T-helper 2 cell treated with Interferon-gamma antibody and Interleukin-4, amounts not matched to agents 100 ng/mL and 5 ng/mL, for 36 hours (primary cell): ENCODE measurements at regions not wholly inside any gene's neighbourhood (a gene's known extent, or its start where the extent isn't known, plus 50 kb on each side); places are given as distances from the start of the nearest gene placed in this dataset.

Experiments
- intact Hi-C: fragments of 100-400 bp; cut with micrococcal nuclease; formaldehyde crosslinking; loops from one replicate; pipeline ENCODE4 v1.15.1; 2023

DNA sequence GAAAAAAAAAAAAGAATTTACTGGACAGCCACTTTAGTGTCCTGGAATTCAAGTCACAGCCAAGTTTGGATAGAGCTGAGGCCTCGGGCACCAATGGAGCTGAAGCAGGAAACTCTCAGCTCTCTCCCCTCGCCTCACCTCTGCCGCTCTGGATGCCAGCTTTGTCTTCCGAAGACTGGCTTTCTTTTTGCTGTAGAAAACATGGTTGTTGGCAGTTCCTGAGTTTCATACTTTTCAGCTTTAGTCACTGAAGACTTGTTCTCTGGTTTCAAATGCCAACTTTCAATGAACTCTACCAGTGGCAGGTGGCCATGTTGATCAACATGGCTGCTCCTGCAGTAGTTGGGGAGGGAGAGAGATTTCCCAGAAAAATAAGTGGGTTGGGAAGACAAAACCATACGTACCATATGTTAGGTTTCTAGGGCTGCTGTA lies 142.2 kb downstream of the SNX18 start:
- intact Hi-C loops, result no loop called here

DNA sequence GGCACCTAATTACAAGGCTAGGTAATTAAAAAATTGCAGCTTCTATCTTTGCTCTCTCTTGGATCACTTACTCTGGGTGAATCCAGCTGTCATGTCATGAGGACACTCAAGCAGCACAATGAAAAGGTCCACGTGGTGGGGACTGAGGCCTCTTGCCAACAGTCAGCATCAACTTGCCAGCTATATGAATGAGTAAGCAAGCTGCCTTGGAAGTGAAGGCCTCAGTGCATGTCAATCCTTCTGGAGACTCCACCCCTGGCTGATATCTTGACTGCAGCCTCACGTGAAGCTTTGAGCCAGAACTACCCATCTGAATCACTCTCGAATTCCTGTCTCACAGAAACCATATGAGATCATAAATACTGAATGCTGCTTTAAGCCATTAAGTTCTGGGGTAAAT lies 140.5 kb downstream of the SNX18 start:
- intact Hi-C loops, result no loop called here

DNA sequence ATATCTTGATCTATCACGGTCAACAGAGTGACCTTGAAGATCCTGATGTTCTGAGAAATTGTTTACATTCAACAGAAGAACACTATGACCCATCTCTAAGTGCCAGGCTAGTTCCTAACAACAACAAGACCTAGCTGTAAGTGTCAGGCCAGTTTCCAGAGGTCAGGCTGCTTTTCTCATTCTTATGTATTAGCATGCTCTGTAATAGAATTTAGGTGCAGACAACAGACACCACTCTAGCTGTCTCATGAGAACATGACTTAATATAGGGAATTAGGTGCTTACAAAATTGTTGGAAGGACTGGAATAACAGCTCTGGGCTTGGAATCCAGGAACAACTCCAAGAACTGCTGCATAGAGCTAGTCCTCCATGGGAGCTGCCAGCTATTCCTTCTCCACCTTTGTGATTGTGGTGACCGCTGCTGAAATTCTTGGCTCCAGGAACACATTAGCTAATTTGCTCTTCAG lies 138.7 kb downstream of the SNX18 start:
- intact Hi-C loops, result no loop called here

DNA sequence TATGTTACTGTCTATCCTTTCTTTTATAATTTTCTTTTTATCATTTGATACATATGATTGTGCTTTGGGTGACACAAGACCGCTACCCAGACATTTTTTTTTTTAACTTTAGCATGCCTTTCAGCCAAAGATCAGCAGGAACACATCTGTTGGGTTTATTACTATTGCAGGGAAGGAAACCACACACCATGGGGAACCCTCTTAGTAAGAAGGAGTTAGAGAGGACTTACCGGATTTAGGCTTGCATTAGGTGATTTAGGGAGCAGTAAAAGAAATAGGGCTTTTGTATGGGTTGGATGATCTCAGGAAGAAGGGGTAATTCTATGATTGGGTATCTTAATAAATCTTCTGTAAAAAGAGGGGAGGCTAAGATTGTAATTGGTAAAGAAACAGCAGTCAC lies 138.2 kb downstream of the SNX18 start:
- intact Hi-C loops, result no loop called here

- intact Hi-C loops, result no loop called here
Measured at GRCh38 chr5:54655266-54655665, 137.7 kb downstream of the SNX18 start.

GRCh38 chr5:54653956-54654614 lies 136.5 kb downstream of the SNX18 start:
- intact Hi-C loops, result no loop called here

GRCh38 chr5:54651482-54652076 lies 134.0 kb downstream of the SNX18 start:
- intact Hi-C loops, result no loop called here

GRCh38 chr5:54649041-54649504 lies 131.5 kb downstream of the SNX18 start:
- intact Hi-C loops, result no loop called here

DNA sequence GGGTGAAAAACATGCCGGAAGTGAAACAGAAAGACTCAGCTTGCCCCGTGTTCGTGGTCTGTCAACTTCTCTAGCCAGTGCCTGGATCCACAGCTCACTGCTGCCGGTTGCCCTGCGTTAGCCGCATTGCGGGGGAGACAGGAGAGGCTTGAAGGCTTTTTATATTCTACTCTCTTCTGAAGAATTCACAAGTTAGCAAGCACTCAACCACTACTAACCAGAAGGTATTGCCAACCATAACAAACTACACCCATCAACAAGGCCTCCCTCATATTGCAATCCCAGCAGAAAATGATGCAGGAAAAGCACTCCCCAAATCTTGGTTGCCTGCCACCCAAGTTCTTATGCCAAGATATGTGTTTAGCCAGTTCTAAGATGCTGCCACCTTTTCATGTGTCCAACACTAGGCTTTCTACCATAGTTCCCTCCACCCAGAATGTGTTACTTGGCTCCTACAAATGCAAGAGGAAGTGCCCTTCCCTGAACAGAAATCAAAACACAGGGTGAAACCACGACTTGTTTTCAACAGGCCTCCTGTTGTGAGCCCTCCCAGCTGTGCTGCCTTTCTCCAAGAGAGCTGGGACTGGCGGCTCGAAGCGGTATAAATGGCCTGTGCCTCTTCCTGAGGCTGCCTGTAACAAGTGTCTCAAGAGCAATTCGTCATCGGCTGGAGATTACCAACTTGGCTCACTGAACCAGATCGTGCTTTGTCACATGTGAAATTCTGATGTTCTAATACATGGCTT lies 129.0 kb downstream of the SNX18 start:
- intact Hi-C loops, result loop anchor here (1.0 to 2.0 kb wide), 7 partner anchors 8 to 148 kb away; partner anchors contain the start of gene SNX18

DNA sequence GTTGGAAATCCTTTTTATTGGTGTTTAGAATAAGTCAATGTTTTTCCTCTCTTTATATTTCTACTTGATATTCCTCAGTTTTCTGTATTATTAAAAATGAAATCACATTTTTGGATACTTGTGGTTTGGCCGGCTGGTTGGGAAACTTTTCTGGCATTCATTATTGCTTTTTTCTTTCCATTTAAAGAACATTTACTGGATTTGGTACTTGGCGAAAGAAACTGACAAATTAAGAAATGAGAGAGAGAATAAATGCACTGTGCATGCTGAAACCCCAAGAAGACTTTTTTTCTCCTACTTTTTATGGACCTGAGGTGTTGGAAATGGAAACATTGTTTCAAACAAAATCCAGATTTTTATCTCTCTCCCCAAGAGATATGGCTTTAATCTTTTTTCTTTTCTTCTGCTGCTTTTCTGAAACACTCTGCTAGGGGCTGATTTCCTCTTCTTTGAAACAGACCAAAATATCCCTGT lies 128.4 kb downstream of the SNX18 start:
- intact Hi-C loops, result loop anchor here (1.0 to 2.0 kb wide), 7 partner anchors 8 to 149 kb away; partner anchors contain the start of gene SNX18

DNA sequence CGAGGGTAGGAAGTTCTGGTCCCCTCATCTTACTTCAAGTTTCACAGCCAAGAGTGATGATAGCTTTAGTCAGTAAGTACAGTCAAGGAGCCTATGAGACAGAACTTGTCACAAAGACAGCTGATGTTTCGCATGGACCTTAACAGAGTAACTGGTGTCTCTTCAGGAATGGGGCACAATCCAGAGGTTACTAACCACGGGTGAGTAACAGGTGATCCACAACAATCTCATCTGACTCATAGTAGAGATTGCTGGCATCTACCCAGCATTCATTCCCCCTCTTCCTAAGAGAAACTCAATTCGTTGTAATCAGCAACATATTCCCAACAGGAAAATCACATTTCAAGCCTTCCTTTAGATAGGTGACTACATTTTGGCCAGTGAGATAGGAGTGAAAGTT lies 126.7 kb downstream of the SNX18 start:
- intact Hi-C loops, result no loop called here

DNA sequence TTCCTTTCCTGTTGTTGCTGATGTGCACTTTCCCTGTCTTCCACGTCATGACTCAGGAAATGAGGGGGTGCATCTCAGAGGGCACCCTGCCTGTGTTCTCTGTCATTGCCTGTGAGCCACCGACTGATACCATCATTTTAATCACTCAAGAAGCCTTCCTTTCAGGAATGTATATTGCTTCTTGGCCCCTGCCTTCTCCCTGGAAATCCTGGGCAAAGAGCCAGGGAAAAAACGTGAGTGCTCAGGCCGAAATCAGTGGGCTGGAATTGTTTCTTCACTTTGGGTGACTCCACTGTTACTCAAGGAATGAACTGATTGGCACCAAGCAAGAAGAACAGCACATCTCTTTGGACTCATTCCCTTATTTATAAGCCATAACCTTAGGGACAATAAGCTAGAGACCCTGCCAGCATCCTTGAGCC lies 126.1 kb downstream of the SNX18 start:
- intact Hi-C loops, result no loop called here

DNA sequence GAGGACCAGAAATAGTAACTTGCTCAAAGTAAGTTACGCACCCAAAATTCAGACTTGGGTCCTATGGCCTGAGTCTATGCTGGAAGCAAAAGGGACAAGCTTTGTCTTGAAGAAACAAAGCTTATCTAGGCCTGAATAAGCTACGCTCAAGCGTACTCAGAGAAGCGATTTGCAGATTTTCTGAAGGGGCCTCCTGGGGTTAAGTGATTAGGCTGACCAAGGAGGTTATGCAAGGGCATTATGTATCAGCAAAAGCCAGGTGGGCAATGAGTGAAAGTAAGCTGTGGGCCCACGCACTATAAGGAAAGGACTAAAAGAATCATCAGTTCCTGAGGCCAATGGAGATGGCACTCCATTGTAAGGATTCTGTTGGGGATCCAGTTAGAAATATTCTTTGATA lies 122.1 kb downstream of the SNX18 start:
- intact Hi-C loops, result no loop called here

GRCh38 chr5:54638106-54638505 lies 120.5 kb downstream of the SNX18 start:
- intact Hi-C loops, result loop anchor here (1.0 kb wide), 1 partner anchor 8 kb away; no protein-coding TSS in a partner anchor

- intact Hi-C loops, result loop anchor here (1.0 kb wide), 1 partner anchor 9 kb away; no protein-coding TSS in a partner anchor
Measured at GRCh38 chr5:54637654-54638053, 120.1 kb downstream of the SNX18 start.

GRCh38 chr5:54634089-54634488 lies 116.5 kb downstream of the SNX18 start:
- intact Hi-C loops, result no loop called here

- intact Hi-C loops, result no loop called here
Measured at GRCh38 chr5:54632131-54632701, 114.7 kb downstream of the SNX18 start.

DNA sequence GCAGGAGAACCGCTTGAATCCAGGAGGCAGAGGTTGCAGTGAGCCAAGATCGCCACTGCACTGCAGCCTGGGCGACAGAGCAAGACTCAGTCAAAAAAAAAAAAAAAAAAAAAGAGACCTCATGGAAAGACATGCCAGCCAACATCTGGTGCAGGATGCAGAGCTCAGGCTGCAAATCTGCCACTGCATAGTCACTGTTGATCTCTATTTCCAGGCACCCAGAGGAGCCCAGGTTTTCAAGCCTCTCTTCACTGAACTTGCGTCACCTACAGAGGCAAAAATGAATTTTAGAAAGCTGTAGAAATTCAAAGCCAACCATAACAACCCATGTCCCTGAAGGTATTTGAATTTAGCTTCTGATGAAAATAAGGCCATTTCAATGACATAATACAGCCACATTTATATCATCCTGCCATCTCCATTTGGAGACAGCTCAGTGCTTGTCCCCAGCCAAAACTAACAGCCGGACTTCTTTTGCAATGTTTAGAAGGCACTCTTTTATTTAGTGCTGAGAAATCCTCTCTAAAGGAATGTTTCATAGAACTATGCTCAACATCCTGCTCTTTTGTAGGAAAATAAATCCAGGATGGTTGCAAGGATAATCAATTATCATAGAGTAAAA lies 113.3 kb downstream of the SNX18 start:
- intact Hi-C loops, result no loop called here

GRCh38 chr5:54629115-54629514 lies 111.6 kb downstream of the SNX18 start:
- intact Hi-C loops, result no loop called here

DNA sequence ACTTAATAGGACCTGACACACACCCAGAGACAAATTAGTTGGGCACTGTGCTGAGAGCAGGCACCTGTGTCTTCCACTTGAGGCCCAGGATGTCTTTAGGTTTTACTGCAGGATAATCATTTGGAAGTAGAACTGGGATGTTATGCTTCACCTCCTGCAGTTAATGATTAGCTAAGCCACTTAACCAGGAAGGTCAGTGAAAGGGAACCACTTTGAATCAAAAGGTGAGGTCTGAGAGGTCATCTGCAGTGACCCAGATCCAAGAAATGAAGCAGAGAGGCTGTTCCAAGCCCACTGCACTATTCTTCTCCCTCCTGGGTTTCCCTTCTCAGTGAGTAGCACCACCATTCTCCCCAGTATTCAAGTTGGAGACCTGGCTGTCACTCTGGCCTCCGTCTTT lies 110.5 kb downstream of the SNX18 start:
- intact Hi-C loops, result no loop called here

- intact Hi-C loops, result no loop called here
Measured at GRCh38 chr5:54626407-54626806, 108.8 kb downstream of the SNX18 start.
